RWPE1 (cell line): ENCODE measurements at regions not wholly inside any gene's neighbourhood (a gene's known extent, or its start where the extent isn't known, plus 50 kb on each side); places are given as distances from the start of the nearest gene placed in this dataset.
"Not testable (repeated sequence)": the region's sequence is repeated elsewhere in the genome, so short reads cannot be mapped to it uniquely, and the experiment has no call there.

ENCODE experiments used
- CTCF ChIA-PET: fragments of 350-600 bp; sonication (Branson Sonifier 250); formaldehyde crosslinking; extraction: SDS; loops from one replicate; lab custom pipeline; 2021; lab: Yijun Ruan, JAX
- POLR2A ChIA-PET: fragments of 400-600 bp; formaldehyde crosslinking; extraction: SDS; loops from one replicate; lab custom pipeline; 2020; ENCODE audit warnings: antibody characterized with exemption; ENCODE audit not compliant: low non-redundant PET; lab: Yijun Ruan, JAX
- DNase-seq: peaks from one replicate; pipeline ENCODE4 v3.0.0; 2012; ENCODE audit warnings: low spot score
- H3K27ac ChIP-seq: fragments of 450-650 bp; 2 replicates; pipeline ENCODE4 v1.5.1; 2017
- TF ChIP-seq, protein P1 (sequence below): fragments of 450-650 bp; conservative IDR thresholded peaks from 2 replicates; pipeline ENCODE4 v1.5.1; 2017; ENCODE audit warnings: low read depth, mild to moderate bottlenecking

DNA sequence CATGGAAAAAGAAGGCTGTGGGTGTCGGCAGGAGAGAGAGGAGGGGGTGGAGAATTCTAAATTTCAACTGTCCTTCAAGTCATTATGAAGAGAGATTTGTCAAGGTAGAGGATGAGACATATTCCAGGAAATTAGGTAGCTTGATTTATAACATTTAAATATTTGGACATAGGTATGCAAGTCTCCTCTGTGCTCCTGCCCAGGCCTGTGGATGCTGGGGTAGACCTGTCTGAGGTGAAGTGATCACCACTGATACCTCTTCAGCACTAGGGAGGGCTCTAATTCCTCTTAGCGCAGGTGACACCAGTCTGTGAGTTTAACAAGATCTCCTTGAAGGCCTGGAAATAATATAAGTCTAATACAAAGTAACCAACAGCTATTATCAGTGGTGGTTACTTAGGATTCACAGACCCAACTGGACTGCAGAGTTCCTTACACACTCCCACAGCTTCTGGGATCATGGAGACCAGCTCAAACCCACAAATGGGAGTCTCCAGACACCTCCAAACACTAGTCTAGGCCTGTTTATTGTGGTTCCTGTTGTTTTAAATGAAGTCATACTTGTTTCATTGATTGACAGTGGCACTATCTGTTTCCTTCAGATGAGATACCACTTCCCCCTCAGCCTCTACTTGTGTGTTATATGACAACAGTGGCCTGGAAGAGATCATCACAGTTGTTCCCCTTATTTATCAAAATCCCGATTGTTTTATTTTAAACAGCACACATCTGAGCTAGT, 104.1 kb upstream of the ITPRID2 start:
- CTCF ChIA-PET = no interaction called here
- POLR2A ChIA-PET = no interaction called here
- TF ChIP-seq, protein P1, sequence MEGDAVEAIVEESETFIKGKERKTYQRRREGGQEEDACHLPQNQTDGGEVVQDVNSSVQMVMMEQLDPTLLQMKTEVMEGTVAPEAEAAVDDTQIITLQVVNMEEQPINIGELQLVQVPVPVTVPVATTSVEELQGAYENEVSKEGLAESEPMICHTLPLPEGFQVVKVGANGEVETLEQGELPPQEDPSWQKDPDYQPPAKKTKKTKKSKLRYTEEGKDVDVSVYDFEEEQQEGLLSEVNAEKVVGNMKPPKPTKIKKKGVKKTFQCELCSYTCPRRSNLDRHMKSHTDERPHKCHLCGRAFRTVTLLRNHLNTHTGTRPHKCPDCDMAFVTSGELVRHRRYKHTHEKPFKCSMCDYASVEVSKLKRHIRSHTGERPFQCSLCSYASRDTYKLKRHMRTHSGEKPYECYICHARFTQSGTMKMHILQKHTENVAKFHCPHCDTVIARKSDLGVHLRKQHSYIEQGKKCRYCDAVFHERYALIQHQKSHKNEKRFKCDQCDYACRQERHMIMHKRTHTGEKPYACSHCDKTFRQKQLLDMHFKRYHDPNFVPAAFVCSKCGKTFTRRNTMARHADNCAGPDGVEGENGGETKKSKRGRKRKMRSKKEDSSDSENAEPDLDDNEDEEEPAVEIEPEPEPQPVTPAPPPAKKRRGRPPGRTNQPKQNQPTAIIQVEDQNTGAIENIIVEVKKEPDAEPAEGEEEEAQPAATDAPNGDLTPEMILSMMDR = no peak
- no peak for DNase-seq
- no peak overlapping the region for H3K27ac ChIP-seq

DNA sequence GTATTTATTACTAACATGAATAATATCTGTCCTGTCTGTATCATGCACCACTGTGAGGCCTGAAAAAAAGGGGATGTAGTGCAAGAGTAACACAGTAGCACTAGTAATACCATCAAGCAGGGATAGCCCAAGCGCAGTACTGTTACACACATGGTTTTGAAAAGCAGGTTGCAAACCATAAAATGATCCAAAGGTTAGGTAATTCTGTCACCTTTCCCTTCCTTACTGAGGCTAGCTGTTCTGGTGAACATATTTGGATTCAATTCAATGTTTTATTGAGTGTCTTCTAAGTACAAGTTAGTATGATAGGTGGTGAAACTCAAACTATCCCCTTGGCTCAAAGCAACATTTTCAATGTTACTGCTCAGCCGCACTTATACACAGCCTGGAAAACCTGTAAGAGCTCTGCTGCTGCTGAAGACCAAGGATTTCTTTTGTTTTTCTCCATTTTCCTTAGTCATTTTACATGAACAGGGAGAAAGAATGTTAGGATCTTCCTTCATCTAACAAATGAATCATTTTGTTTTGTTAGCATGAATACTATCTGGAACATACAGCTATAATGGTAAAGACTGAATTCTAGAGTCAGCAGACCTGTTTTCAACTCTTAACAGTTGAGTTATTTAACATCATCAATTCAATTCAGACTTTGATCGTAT, 102.5 kb upstream of the ITPRID2 start:
- CTCF ChIA-PET = interaction anchor here (0.5 kb wide), 1 partner anchor 75 kb away, joined by 3 read pairs; no protein-coding TSS in a partner anchor
- no peak overlapping the region for H3K27ac ChIP-seq
- TF ChIP-seq, protein P1 = no peak
- POLR2A ChIA-PET = no interaction called here
- DNase-seq = no peak

DNA sequence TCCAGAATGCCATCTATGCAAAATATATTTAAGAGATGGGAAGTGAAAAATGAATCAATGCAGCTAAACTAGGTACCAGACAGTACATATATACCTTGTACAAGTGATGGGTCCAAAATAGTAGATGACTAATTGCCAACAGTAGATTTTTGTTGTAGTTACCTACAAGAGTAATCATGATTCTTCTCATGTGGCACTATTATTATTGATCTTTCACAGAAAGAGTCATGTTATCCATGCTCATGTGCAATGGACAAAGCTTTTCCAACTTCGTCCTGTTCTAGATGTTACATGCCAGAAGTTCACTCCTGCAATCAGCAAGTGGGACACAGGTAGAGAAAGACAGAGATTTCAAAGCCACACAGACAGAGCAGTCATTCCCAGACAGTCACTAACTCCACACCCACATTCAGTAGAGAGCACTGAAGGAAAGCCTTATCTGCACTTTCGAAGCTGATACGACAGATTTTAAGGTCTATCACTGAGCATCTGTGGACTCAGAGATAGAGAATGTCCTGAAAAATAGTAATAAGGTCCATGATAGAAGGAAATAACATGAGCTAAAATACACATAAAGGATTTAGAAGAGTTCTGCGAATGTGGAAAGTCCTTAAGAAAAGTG, 101.6 kb upstream of the ITPRID2 start:
- TF ChIP-seq, protein P1 = no peak
- no peak for DNase-seq
- ChIA-PET CTCF (no interaction called here), POLR2A (no interaction called here)
- H3K27ac ChIP-seq = no peak overlapping the region

DNA sequence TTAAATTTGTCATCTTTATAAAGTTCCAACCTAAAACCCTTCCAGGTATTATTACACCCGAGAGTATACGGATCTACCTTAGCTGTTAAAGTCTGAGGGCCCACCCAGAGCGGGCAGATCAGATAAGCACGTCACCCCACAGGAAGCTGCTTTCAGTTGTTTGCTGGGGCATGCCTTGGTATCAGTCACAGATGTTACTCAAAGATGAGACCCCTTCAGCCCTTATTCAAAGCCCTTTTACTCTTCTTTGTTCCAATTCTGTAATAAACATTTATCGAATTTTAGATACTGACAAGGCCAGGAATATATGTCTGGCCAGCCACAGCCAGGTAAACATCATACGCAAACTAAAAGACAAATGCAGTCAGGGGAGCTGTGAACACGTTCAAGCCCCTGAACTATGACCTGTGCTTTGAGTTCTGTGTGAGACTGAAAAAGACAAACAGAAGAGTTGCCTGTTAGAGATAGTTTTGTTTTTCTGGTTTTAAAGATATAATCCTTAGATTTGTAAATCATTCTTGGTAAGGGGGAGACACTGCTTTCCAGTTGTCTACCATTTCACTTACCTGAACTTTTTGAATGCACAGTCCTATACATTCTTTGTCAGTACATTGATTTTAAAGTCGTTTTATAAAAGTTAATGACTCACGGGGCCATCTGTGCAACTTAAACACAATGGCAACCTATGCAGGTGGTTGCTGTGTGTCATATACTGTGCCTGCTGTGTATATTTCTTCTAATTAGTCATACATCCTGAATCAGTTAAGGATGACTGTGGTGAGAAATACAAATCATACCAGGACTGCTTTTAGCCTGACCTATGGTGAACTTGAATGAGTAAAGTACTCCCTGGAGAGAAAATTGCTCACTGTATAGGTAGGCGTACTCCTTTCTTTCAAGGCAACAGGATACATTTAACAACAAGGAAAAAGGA, 100.5 kb upstream of the ITPRID2 start:
- no peak overlapping the region for H3K27ac ChIP-seq
- ChIA-PET POLR2A (no interaction called here), CTCF (no interaction called here)
- peak; percentile 93 for DNase-seq
- TF ChIP-seq, protein P1 = no peak

DNA sequence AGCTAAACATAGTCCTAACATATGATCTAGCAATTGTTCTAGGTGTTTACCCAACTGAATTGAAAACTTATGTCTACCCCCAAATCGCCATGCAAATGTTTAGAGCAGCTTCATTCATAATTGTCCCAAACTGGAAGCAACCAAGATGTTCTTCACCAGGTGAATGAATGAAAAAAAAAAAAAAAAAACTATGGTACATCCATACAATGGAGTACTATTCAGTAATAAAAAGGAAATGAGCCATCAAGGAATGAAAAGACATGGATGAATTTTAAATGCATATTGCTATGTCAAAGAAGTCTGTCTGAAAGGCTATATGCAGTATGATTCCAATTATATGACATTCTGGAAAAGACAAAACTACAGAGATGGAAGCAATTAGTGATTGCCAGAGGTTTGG, 98.6 kb upstream of the ITPRID2 start:
- TF ChIP-seq, protein P1 = no peak
- ChIA-PET CTCF (interaction anchor here (0.7 kb wide), 1 partner anchor 20 kb away, joined by 4 read pairs; no protein-coding TSS in a partner anchor), POLR2A (no interaction called here)
- H3K27ac ChIP-seq = no peak overlapping the region
- DNase-seq = no peak

DNA sequence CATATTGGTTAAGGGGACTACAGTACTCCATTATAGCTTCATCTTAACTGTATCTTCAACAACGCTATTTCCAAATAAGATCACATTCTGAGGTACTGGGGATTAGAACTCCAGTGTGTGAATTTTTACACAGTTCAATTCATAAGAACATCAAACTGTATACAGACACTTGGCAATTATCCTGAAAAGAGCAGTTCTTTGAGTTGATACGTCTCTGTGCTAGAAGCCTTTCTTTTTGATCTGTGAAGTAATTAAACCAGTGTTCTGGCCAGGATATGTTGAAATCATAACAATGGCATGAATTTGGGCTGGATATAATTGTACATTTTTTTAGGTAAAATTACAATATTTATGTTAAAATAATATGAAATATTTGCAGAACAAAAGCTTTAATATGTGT, 93.5 kb upstream of the ITPRID2 start:
- ChIA-PET POLR2A (no interaction called here), CTCF (interaction anchor here (0.9 kb wide), 1 partner anchor 152 kb away, joined by 3 read pairs; no protein-coding TSS in a partner anchor)
- TF ChIP-seq, protein P1 = no peak
- H3K27ac ChIP-seq = no peak overlapping the region
- no peak for DNase-seq

DNA sequence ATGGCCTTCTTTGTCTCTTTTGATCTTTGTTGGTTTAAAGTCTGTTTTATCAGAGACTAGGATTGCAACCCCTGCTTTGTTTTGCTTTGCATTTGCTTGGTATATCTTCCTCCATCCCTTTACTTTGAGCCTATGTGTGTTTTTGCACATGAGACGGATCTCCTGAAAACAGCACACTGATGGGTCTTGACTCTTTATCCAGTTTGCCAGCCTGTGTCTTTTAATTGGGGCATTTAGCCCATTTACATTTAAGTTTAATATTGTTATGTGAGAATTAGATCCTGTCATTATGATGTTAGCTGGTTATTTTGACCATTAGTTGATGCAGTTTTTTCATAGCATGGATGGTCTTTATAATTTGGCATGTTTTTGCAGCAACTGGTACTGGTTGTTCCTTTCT, 89.2 kb upstream of the ITPRID2 start:
- CTCF ChIA-PET, DNase-seq, POLR2A ChIA-PET, H3K27ac ChIP-seq: not testable (repeated sequence)

DNA sequence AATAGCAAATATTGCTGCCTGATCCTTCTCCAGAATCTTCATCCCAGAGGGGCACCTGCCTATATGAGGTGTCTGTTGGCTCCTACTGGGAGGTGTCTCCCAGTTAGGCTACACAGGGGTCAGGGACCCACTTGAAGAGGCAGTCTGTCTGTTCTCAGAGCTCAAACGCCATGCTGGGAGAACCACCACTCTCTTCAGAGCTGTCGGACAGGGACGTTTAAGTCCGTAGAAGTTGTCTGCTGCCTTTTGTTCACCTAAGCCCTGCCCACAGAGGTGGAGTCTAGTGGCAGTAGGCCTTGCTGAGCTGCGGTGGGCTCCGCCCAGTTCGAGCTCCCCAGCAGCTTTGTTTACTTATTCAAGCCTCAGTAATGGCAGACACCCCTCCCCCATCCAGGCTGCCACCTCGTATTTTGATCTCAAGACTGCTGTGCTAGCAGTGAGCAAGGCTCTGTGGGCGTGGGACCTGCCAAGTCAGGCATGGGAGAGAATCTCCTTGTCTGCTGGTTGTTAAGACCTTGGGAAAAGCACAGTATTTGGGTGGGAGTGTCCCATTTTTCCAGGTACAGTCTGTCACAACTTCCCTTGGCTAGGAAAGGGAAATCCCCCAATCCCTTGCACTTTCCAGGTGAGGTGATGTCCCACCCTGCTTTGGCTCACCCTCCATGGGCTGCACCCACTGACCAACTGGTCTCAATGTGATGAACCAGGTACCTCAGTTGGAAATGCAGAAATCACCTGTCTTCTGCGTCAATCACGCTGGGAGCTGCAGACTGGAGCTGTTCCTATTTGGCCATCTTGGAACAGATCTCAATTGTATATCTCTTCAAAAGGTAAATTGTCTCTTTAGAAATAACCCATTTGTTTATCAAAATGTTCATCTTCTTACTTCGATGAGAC, 87.4 kb upstream of the ITPRID2 start:
- POLR2A ChIA-PET, CTCF ChIA-PET, H3K27ac ChIP-seq, DNase-seq: not testable (repeated sequence)
